Tongue (tissue), 1 donor: ENCODE measurements at regions not wholly inside any gene's neighbourhood (a gene's known extent, or its start where the extent isn't known, plus 50 kb on each side); places are given as distances from the start of the nearest gene placed in this dataset.
"Not testable (repeated sequence)": the region's sequence is repeated elsewhere in the genome, so short reads cannot be mapped to it uniquely, and the experiment has no call there.

Source experiments
- DNase-seq: peaks from one replicate; pipeline ENCODE4 v3.0.0-alpha.2; 2015

- no peak for DNase-seq
These were observed 65.8 kb downstream of the MTX3 start for GRCh38 chr5:79924936-79925893.

- DNase-seq, result no peak
These were observed 67.6 kb downstream of the MTX3 start for GRCh38 chr5:79923431-79923830.

GRCh38 chr5:79922626-79923025 is 68.4 kb downstream of the MTX3 start:
- no peak for DNase-seq

- not testable (repeated sequence) for DNase-seq
These were observed 83.6 kb downstream of the MTX3 start for GRCh38 chr5:79907452-79907851.

- not testable (repeated sequence) for DNase-seq
These were observed 88.5 kb downstream of the MTX3 start for GRCh38 chr5:79902571-79902970.

- DNase-seq, result no peak
These were observed 89.4 kb downstream of the MTX3 start for GRCh38 chr5:79901631-79902030.

- DNase-seq, result peak; percentile 22
These were observed 92.5 kb downstream of the MTX3 start for GRCh38 chr5:79898611-79899010.

- no peak for DNase-seq
These were observed 97.1 kb downstream of the MTX3 start for GRCh38 chr5:79893976-79894375.

- no peak for DNase-seq
These were observed 97.6 kb downstream of the MTX3 start for GRCh38 chr5:79893485-79893884.

- no peak for DNase-seq
These were observed 100.2 kb downstream of the MTX3 start for GRCh38 chr5:79890930-79891249.

- no peak for DNase-seq
These were observed 100.7 kb downstream of the MTX3 start for GRCh38 chr5:79890119-79890929.

GRCh38 chr5:79888643-79889042 is 102.4 kb downstream of the MTX3 start:
- no peak for DNase-seq

GRCh38 chr5:79886925-79887655 is 104.0 kb downstream of the MTX3 start:
- DNase-seq, result peak; percentile 81

GRCh38 chr5:79886456-79886855 is 104.6 kb downstream of the MTX3 start:
- DNase-seq, result no peak

- not testable (repeated sequence) for DNase-seq
These were observed 111.2 kb downstream of the MTX3 start for GRCh38 chr5:79879880-79880279.

- no peak for DNase-seq
These were observed 112.2 kb downstream of the MTX3 start for GRCh38 chr5:79878721-79879336.

GRCh38 chr5:79878136-79878679 is 112.9 kb downstream of the MTX3 start:
- DNase-seq, result no peak

- peak; percentile 77 for DNase-seq
These were observed 114.6 kb downstream of the MTX3 start for GRCh38 chr5:79876456-79876855.

- DNase-seq, result no peak
These were observed 115.8 kb downstream of the MTX3 start for GRCh38 chr5:79875230-79875629.

- peak; percentile 20 for DNase-seq
These were observed 117.9 kb downstream of the MTX3 start for GRCh38 chr5:79873187-79873586.

- peak; percentile 60 for DNase-seq
These were observed 118.8 kb downstream of the MTX3 start for GRCh38 chr5:79872291-79872690.
